Liver (tissue), 3 donors: ENCODE measurements at regions not wholly inside any gene's neighbourhood (a gene's known extent, or its start where the extent isn't known, plus 50 kb on each side); places are given as distances from the start of the nearest gene placed in this dataset.

Source experiments
- CTCF ChIP-seq: fragments of 150-350 bp; IDR thresholded peaks from 2 replicates; pipeline ENCODE4 v1.5.1; 2017; ENCODE audit warnings: improper control_type of control experiment, low read depth, low read length; ENCODE audit not compliant: missing input control
- HNF4A ChIP-seq, 2 donors: conservative IDR thresholded peaks; 2 replicates each; pipeline ENCODE4 v1.6.1; 2016; ENCODE audit warnings: antibody characterized with exemption in 2 of 2, mild to moderate bottlenecking in 2 of 2
- JUND ChIP-seq, 2 donors: IDR thresholded peaks; 2 replicates each; pipeline ENCODE4 v1.6.1; 2016; ENCODE audit warnings: antibody characterized with exemption in 2 of 2
- MAX ChIP-seq: IDR thresholded peaks from 2 replicates; pipeline ENCODE4 v1.6.1; 2016; ENCODE audit warnings: antibody characterized with exemption
- REST ChIP-seq: IDR thresholded peaks from 2 replicates; pipeline ENCODE4 v1.6.1; 2016; ENCODE audit warnings: antibody characterized with exemption, mild to moderate bottlenecking
- SP1 ChIP-seq: IDR thresholded peaks from 2 replicates; pipeline ENCODE4 v1.6.1; 2018; ENCODE audit warnings: antibody characterized with exemption, mild to moderate bottlenecking
- TAF1 ChIP-seq: conservative IDR thresholded peaks from 2 replicates; pipeline ENCODE4 v1.6.1; 2016; ENCODE audit warnings: antibody characterized with exemption, mild to moderate bottlenecking
- donor health status: healthy.
- donor health status: healthy.

GRCh38 chr4:145345401-145345800 lies 136.3 kb upstream of the SMAD1 start:
- no peak for TF ChIP-seq CTCF
- TF ChIP-seq MAX: no peak
- TF ChIP-seq HNF4A (conservative IDR thresholded peaks at IDR 0.05): no peak
- TF ChIP-seq TAF1: no peak
- TF ChIP-seq REST: no peak
- TF ChIP-seq SP1: no peak
- TF ChIP-seq JUND (IDR thresholded peaks at IDR 0.05): no peak
